GM12878 (cell line): ENCODE measurements at regions not wholly inside any gene's neighbourhood (a gene's known extent, or its start where the extent isn't known, plus 50 kb on each side); places are given as distances from the start of the nearest gene placed in this dataset.

Experiments
- ATAC-seq: fragments of 200-7000 bp; cut with Tn5 transposase; 3 replicates; pipeline ENCODE4 v1.9.1; 2020; ENCODE audit warnings: mild to moderate bottlenecking, moderate library complexity
- BruUV-seq: library from RNA; stranded (reverse); fragments of 400-500 nt; replicated peaks from 2 replicates; lab custom pipeline; 2021; lab: Mats Ljungman, UMichigan
- CTCF ChIA-PET: fragments of 300-600 bp; sonication (Branson Sonifier 250); formaldehyde crosslinking; extraction: SDS; loops from one replicate; lab custom pipeline; 2021; ENCODE audit warnings: inconsistent platforms; lab: Yijun Ruan, JAX
- POLR2A ChIA-PET: fragments of 350-600 bp; formaldehyde crosslinking; extraction: SDS; loops from one replicate; lab custom pipeline; 2021; ENCODE audit warnings: inconsistent platforms; lab: Charles Lee
- RAD21 ChIA-PET: fragments of 300-600 bp; sonication (Branson Sonifier 250); formaldehyde crosslinking; loops from one replicate; lab custom pipeline; 2023; ENCODE audit warnings: antibody characterized with exemption; ENCODE audit not compliant: unreplicated experiment; lab: Charles Lee
- SMC1A ChIA-PET: fragments of 300-600 bp; sonication (Branson Sonifier 250); formaldehyde crosslinking; loops from one replicate; lab custom pipeline; 2023; ENCODE audit not compliant: unreplicated experiment, uncharacterized antibody; lab: Charles Lee
- DNase-seq: peaks from one replicate; pipeline ENCODE4 v3.0.0-alpha.2; 2011; ENCODE audit warnings: low read depth, low spot score
- FAIRE-seq: peaks from 3 replicates; lab custom pipeline; 2011; peaks lifted over from hg19 to GRCh38; lab: Jason Lieb, UNC
- H2AFZ ChIP-seq: 2 replicates; pipeline ENCODE4 v1.6.0; 2011; ENCODE audit warnings: low read depth, low read length, control low read depth; ENCODE audit not compliant: control insufficient read depth
- H3K27ac ChIP-seq: 2 replicates; pipeline ENCODE4 v1.5.1; 2011; ENCODE audit warnings: control low read depth; ENCODE audit not compliant: control insufficient read depth, insufficient read depth
- H3K27me3 ChIP-seq, 2 experiments: replicated peaks in 1 of 2; 2 replicates each; pipeline versions ENCODE4 v1.6.0 to v1.6.1; 2011; ENCODE audit warnings: low read length in 1 of 2; ENCODE audit not compliant: control insufficient read depth in 2 of 2, insufficient read depth in 2 of 2
- H3K36me3 ChIP-seq, 2 experiments: 2 replicates each; pipeline ENCODE4 v1.5.1; 2011; ENCODE audit warnings: low read length in 1 of 2; ENCODE audit not compliant: control insufficient read depth in 2 of 2, insufficient read depth in 2 of 2
- H3K4me1 ChIP-seq: 2 replicates; pipeline ENCODE4 v1.6.1; 2011; ENCODE audit warnings: mild to moderate bottlenecking, low read length, moderate library complexity, mixed read lengths; ENCODE audit not compliant: control insufficient read depth, insufficient read depth
- H3K4me2 ChIP-seq: 2 replicates; pipeline ENCODE4 v1.6.0; 2011; ENCODE audit warnings: control low read depth; ENCODE audit not compliant: control insufficient read depth, insufficient read depth
- H3K4me3 ChIP-seq: fragments of 200-600 bp; sonication (generic); 2 replicates; pipeline ENCODE4 v1.5.1; 2016
- H3K79me2 ChIP-seq: 2 replicates; pipeline ENCODE4 v1.6.0; 2011; ENCODE audit warnings: low read length; ENCODE audit not compliant: control insufficient read depth, insufficient read depth
- H3K9ac ChIP-seq: 2 replicates; pipeline ENCODE4 v1.8.0; 2011; ENCODE audit warnings: low read length, control low read depth, mixed read lengths; ENCODE audit not compliant: control insufficient read depth, insufficient read depth
- H3K9me3 ChIP-seq: replicated peaks from 3 replicates; pipeline ENCODE4 v1.5.1; 2011; ENCODE audit warnings: mild to moderate bottlenecking, low read length; ENCODE audit not compliant: control insufficient read depth, insufficient read depth
- H4K20me1 ChIP-seq: 2 replicates; pipeline ENCODE4 v1.6.0; 2011; ENCODE audit not compliant: control insufficient read depth, insufficient read depth
- ASH2L ChIP-seq: fragments of 300-600, 200-600 bp; sonication (generic); IDR thresholded peaks from 2 replicates; pipeline ENCODE4 v1.6.1; 2017; ENCODE audit warnings: low read depth, mild to moderate bottlenecking, borderline replicate concordance
- EED ChIP-seq: sonication (generic); IDR thresholded peaks from 2 replicates; pipeline ENCODE4 v1.6.1; 2016; ENCODE audit warnings: antibody characterized with exemption, low read depth
- IRF4 ChIP-seq: IDR thresholded peaks from 2 replicates; pipeline ENCODE4 v1.6.1; 2011; ENCODE audit warnings: low read depth, low read length
- JUNB ChIP-seq: IDR thresholded peaks from 2 replicates; pipeline ENCODE4 v1.6.1; 2016; ENCODE audit warnings: antibody characterized with exemption, mild to moderate bottlenecking
- NRF1 ChIP-seq: conservative IDR thresholded peaks from 2 replicates; pipeline ENCODE4 v1.6.1; 2011; ENCODE audit warnings: mild to moderate bottlenecking, low read depth, low read length, improper control_type of control experiment
- ZNF274 ChIP-seq: IDR thresholded peaks from one replicate; pipeline ENCODE4 v1.8.0; 2011; ENCODE audit not compliant: insufficient read length, insufficient read depth
- ZNF622 ChIP-seq: fragments of 450-650 bp; IDR thresholded peaks from 2 replicates; pipeline ENCODE4 v1.6.1; 2017; ENCODE audit warnings: mild to moderate bottlenecking, inconsistent platforms
- WGBS: methylation state at CpG from one replicate; pipeline ENCODE4 v1.1.6; 2016; ENCODE audit warnings: low lambda C conversion rate; ENCODE audit not compliant: insufficient replicate concordance, insufficient coverage; ENCODE audit errors: missing lambda C conversion rate; 5-methylcytosine and 5-hydroxymethylcytosine counted together
- in situ Hi-C: fragments of 300-500 bp; cut with MboI; formaldehyde crosslinking; loops from 9 replicates; pipeline ENCODE4 v1.14.3; 2018; ENCODE audit warnings: mixed read lengths
- intact Hi-C: fragments of 100-400 bp; cut with micrococcal nuclease; formaldehyde crosslinking; loops from one replicate; pipeline ENCODE4 v1.14.2; 2022; ENCODE audit not compliant: unreplicated experiment
- TF ChIP-seq, protein P1 (sequence below): IDR thresholded peaks from 2 replicates; pipeline ENCODE4 v1.6.1; 2012; ENCODE audit warnings: low read length, inconsistent platforms
- TF ChIP-seq, protein P2 (sequence below): fragments of 450-650 bp; IDR thresholded peaks from 2 replicates; pipeline ENCODE4 v1.6.1; 2016; ENCODE audit warnings: mild to moderate bottlenecking
- TF ChIP-seq, protein P3 (sequence below): IDR thresholded peaks from 2 replicates; pipeline ENCODE4 v1.6.1; 2011; ENCODE audit warnings: borderline replicate concordance, low read depth, mild to moderate bottlenecking, moderate library complexity, mixed read lengths, low read length; ENCODE audit not compliant: insufficient read depth; ENCODE audit errors: extremely low read length

DNA sequence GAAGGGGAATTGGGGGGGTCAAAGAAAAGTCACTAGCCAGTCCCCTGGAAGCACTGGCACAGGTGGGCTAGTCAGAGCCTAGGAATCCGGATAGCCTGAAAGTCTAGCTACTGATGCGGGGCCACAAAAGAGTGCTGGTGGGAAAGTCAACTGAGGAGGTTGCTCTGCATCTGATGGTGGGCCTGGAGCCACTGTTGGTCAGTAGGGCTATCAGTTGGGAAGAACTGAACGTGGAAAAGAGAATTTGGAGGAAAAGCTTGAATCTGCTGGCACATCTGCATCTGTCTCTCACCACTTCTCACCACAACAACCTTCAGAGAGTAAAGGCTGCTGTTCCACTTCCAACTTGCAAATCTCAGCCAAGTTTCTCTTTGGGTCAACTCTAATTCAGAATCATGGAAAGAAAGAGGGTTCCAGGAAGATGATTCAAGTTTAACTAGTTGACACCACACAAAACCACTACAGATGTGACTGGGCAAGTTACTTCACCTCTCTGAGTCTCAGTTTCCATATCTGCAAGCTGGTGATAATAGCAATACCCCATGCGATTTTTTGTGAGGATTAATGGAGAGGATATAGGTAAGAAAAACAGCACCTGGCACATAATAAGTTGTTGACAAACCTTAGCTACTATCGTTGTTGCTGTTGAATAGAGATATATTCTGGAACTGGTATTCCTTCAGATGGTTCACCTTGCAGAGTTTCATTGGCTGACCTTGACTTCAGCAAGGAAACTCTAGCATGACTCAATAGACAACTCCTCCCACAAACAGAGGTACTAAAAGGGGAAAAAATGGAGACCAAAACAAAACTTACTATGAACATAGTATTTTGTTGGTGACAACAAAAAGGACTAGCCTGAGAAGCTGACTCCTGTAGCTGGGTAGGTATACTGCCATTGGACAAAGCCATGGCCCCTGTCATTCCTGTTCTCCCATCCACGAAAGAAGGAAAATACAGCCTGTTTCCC lies 280.2 kb upstream of the STT3B start (continued):
- TF ChIP-seq EED (peak; percentile 88), JUNB (peak; percentile 82), ZNF622 (no peak), ASH2L (no peak)
- TF ChIP-seq, protein P1, sequence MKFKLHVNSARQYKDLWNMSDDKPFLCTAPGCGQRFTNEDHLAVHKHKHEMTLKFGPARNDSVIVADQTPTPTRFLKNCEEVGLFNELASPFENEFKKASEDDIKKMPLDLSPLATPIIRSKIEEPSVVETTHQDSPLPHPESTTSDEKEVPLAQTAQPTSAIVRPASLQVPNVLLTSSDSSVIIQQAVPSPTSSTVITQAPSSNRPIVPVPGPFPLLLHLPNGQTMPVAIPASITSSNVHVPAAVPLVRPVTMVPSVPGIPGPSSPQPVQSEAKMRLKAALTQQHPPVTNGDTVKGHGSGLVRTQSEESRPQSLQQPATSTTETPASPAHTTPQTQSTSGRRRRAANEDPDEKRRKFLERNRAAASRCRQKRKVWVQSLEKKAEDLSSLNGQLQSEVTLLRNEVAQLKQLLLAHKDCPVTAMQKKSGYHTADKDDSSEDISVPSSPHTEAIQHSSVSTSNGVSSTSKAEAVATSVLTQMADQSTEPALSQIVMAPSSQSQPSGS: 0 out of 2 replicates have a peak, but pooled peaks have one; percentile 34

DNA sequence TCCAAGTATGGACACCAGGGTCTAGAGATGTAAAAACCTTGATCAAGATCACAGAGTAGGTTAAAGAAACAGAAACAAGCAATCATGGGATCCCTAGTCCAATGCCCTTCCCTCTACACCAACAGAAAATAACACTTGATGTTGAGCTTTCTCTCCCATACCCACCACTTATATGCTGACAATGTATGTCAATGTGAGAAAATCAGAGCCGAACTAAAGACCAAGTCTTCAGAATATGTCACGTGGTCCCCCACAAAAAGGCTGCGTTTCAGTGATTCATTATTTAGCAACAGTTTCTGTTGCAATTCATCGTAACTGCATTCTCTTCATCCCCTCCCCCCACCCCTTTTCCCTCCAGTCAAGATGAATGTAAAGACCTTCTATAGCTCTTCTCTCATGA lies 278.9 kb upstream of the STT3B start:
- ATAC-seq: no peak
- no peak overlapping the region; the same call in 1 of the 2 replicates for H3K4me2 ChIP-seq
- TF ChIP-seq NRF1: no peak
- TF ChIP-seq, protein P2, sequence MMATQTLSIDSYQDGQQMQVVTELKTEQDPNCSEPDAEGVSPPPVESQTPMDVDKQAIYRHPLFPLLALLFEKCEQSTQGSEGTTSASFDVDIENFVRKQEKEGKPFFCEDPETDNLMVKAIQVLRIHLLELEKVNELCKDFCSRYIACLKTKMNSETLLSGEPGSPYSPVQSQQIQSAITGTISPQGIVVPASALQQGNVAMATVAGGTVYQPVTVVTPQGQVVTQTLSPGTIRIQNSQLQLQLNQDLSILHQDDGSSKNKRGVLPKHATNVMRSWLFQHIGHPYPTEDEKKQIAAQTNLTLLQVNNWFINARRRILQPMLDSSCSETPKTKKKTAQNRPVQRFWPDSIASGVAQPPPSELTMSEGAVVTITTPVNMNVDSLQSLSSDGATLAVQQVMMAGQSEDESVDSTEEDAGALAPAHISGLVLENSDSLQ: no peak
- no peak for TF ChIP-seq ZNF274
- TF ChIP-seq, protein P3, sequence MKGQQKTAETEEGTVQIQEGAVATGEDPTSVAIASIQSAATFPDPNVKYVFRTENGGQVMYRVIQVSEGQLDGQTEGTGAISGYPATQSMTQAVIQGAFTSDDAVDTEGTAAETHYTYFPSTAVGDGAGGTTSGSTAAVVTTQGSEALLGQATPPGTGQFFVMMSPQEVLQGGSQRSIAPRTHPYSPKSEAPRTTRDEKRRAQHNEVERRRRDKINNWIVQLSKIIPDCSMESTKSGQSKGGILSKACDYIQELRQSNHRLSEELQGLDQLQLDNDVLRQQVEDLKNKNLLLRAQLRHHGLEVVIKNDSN: peak; percentile 21
- TF ChIP-seq IRF4: no peak
- H3K27me3 ChIP-seq: no peaks in the 10 kb centered on the region
- no peak for FAIRE-seq
- POLR2A ChIA-PET: no interaction called here
- RAD21 ChIA-PET: interaction anchor here (16.3 kb wide), 1 partner anchor 28 kb away, joined by 381 read pairs; no protein-coding TSS in a partner anchor
- H3K4me3 ChIP-seq: no peak overlapping the region
- in situ Hi-C loops: no loop called here
- H3K9ac ChIP-seq: no peak overlapping the region
- H3K27ac ChIP-seq: no peak overlapping the region
- SMC1A ChIA-PET: interaction anchor here (1.1 to 6.1 kb wide), 5 partner anchors 9 to 121 kb away, joined by 3 to 36 read pairs (median 3); no protein-coding TSS in a partner anchor
- no peaks in the 10 kb centered on the region for H4K20me1 ChIP-seq
- no peak for DNase-seq
- BruUV-seq: no TSS peak
- no peak overlapping the region; the same call in 1 of the 2 replicates for H2AFZ ChIP-seq
- peaks cover 24% of the 10 kb centered on the region for H3K4me1 ChIP-seq
- intact Hi-C loops: no loop called here
- H3K79me2 ChIP-seq: no peaks in the 10 kb centered on the region
- H3K9me3 ChIP-seq: peaks cover 6% of the 10 kb centered on the region; the same call in 2 of the 3 replicates
- CTCF ChIA-PET: interaction anchor here (1.7 kb wide), 1 partner anchor 9 kb away, joined by 4 read pairs; no protein-coding TSS in a partner anchor
- 10% methylated on average over 4 of the region's 4 CpGs for WGBS
- H3K36me3 ChIP-seq: no peaks in the 10 kb centered on the region
